NCI-H2171 (cell line): ENCODE measurements at regions not wholly inside any gene's neighbourhood (a gene's known extent, or its start where the extent isn't known, plus 50 kb on each side); places are given as distances from the start of the nearest gene placed in this dataset.
"Not testable (repeated sequence)": the region's sequence is repeated elsewhere in the genome, so short reads cannot be mapped to it uniquely, and the experiment has no call there.

Experiments
- DNase-seq: peaks from one replicate; lab custom pipeline; 2025; lab: John Stamatoyannopoulos, UW

DNA sequence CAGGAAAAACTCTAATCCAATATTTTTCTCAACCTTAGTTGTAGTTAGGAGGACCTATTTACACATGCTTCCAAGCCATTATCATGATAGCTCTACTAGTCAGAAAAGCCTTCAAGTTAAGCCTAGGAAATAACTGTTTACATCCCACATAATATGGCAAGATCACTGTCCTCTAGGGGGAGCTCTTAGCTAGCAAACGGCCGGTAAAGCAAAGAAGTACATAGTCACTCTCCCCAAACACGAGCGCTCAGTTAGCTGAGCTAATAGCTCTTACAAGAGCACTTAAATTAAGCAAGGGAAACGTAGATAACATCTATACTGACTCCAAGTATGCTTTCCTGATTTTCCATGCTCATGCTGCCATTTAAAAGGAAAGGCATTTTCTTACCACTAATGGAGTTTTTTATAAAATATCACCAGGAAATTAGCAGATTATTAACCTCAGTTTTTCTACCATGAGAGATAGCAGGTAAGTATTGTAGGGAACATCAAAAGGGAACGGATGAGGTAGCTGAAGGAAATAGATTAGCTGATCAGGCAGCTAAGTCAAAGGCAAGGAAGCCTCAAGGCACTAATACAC lies 100.6 kb upstream of the PABPC3 start:
- DNase-seq = peak; percentile 28

DNA sequence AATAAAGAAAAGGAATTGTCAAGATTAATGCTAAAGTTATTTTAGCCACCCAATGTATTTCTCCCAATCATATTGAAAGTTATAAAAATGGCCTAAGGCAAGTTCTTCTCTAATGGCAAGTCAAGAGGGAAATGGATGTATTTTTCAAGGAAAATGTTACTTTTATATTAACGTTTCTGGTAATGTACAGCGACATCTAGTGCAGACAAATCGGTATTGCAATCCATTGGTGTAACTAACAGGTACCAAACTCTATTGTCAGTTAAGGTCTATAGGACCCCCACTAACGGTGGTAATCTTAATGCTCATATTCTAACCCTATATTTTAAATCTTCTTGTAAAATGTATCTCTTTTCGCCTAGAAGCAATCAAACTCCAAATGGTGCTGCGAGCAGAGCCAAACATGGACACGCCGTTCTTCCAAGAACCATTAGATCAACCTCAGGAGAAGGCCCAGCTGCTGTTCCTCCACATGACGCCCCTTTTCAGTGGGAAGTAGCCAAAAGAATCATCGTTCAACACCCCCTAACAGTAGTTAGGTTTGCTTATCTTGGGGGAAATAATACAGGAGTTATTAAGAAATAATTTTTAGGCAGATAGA lies 98.5 kb upstream of the PABPC3 start:
- no peak for DNase-seq

DNA sequence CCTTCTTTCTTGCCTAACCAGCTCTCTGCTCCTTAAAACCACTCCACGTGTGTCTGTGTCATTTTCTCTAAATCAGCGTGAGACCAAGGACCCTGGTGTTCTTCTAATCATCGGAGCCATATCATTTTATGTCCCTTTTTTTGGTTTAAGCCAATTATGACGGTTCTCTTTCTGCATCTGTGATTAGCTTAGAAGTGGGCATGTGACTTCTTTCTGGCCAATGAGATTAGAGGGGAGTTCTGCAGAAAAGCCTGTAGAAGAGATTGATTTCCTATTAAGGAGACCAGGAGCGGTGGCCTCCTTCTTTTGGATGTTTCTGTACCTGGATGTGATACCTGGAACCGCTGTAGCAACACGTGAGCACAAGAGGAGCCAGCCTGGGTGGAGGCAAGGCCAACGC lies 97.5 kb upstream of the PABPC3 start:
- DNase-seq = no peak

DNA sequence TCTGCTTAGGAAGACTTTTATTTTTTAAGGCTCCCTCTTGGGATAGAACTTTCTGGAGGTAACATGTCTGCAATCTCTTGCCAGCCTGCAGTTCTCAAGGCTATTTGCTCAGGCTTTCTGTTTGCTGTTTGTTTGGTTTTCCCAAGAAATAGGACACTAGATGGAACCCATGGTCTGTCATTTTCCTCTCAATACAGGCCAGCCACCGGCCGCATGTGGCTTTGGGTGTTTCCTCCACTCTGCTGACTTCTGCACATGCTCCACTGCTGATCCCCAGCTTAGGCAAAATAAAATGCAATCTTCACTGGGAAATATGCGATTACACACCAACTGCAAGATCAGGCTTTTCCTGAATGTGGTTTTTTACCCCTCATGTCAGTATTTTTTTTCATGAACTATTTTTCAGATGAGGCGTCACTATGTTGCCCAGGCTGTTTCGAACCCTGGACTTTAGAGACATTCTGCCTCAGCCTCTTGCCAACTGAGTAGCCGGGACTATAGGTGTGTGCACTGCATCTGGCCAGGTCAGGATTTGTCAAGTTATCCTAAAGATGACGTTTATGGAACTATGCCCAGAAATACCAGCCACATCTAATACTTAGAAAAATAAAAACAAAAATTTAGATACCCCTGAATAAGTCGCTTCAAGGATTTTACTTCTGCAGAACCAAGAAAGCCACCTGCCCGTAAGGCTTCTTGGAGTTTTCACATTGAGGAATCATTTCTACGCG lies 94.3 kb upstream of the PABPC3 start:
- DNase-seq = no peak

DNA sequence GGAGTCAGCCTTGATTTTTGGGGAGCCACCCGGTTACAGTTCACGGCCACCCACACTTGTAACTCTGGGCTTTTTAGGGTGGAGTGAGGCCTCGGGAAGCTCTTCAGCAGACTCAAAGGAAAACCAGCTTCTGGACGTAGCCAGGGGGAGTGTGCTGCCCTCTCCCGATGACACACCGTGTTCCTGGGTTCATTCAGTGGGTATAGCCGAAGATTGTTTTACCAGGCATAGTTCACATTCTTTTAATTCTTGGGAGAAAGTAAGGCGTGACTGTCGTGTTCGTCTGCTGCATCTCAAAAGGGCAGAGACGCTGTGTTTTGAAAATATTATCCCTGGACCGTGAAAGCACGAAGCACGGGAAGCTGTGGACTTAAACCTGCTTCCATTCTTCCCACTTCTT lies 93.6 kb upstream of the PABPC3 start:
- not testable (repeated sequence) for DNase-seq

DNA sequence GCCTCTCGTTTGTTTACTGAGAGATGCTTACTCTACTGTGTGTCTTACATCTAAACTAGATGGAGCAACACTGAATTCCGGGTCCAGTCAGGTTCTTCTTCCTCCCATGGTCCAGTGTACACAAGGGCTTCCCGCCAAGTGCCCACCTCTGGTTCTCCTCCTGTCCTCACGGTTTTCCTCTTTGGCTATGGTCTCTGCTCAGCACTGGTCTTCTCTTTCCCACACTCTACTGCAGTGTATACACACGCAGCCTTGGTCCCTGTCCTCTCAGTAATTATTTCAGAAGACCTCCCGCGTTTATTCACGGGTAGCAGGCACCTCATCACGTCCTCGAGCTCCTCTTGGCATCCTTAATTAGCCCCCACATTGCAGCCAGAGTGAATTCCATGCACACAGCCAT lies 91.4 kb upstream of the PABPC3 start:
- not testable (repeated sequence) for DNase-seq

DNA sequence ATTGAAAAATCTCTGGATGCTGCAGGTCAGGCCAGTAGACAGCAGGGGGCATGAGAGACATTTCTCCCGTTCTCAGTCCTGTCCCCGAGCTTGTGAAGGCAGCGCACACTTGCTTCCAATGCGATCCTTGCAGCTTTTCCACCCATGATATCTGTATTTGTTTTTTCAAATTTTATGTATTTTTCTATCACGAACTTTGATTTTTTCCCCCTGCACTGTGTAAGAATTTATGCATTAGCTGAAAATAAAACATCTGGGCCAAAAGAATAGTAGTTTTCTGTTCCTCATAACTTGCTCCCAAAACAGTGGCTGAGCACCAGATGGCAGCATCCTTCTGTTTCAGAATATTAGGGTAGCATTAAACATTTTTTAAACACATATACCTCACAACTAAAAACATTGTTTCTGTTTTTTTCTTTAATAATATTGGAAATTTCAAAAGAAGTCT lies 90.9 kb upstream of the PABPC3 start:
- DNase-seq = not testable (repeated sequence)

DNA sequence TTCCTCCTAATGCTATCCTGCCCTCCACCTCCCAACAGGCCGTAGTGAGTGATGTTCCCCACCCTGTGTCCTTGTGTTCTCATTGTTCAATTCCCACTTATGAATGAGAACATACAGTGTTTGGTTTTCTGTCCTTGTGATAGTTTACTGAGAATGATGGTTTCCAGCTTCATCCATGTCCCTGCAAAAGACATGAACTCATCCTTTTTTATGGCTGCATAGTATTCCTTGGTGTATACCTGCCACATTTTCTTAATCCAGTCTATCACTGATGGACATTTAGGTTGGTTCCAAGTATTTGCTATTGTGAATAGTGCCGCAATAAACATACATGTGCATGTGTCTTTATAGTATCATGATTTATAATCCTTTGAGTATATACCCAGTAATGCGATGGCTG lies 88.5 kb upstream of the PABPC3 start:
- not testable (repeated sequence) for DNase-seq

DNA sequence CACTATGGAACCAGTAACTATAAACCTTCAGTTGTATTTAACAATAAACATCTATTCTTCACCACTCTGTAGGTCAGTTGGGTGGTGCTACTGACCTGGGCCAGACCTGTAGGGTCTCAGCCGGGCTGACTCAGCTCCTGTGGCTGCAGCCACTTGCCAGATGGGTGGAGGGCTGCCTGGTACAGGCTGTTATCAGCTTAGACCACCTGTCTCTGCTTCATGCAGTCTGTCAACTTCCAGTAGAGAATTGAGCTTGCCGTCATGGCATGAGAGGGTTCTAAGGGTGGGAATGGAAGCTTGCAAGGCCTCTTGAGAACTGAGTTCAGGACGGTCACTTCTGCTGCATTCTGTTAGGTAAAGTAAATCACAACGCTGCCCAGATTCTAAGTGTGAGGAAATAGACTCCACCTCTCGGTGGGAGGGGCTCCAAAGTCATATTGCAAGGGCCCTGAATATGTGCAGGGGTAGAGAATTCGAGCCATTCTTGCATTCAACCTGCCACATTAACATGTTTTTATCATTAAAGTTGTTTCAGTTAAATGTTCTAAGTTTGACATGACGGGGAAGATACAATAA lies 81.5 kb upstream of the PABPC3 start:
- DNase-seq = not testable (repeated sequence)

DNA sequence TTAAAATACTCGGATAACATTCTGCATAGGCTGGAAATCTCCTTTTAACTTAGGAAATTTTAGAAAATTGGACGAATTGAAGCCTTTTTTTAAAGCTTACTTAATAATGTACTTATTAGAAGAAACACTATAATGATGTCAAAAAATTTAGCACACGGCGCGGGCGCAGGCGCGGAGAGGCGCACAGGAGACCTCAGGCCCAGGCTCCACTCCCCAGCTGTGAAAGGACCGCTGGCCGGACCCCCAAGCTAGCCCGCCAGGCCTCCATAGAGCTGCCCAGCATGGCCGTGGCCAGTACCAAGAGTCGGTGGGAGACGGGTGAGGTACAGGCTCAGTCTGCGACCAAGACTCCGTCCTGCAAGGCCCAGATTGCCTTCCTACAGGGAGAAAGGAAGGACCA lies 78.8 kb upstream of the PABPC3 start:
- DNase-seq = not testable (repeated sequence)

DNA sequence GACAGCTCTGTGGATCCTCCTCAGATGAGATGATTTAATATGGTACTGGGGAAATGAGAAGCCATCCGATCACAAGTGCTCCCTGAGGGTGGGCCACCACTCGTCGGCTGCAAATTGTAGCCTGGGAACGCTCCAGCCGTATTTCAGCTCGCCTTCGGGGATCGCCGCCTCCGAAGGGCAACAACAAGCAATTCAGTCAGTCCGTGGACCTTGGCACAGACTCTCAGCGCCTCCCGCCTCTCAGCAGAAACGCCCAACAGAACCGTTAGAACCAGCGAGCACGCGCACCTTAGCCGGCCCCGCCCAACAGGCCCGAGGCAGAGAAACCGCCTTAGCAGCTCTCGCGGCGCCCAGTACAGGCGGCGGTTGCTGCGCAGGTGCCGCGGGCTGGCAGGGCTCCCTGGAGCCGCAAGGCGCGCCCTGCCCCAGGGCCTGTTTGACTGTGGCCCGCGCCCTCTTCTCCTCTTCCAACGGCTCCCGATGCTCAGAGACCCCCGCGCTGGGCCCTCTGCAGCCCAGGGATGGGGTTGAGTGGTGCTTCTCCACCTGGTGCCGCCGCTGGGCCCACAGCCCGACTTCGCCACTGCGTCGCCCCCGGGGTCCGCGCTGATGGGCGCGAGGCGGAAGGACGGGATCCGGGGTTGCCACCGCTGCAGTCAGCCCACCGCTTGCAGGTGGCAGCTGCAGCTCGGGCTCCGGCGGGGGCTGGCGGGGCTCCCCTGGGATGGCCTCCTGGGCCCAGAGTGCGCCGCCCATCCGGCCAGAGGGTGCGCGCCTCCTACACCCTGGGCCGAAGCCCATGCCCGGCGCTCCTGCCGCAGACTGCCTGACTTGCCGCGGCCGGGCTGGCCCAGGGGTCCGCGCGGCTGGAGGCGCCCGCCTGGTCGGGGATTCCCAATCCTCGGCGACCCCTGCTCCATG lies 77.9 kb upstream of the PABPC3 start:
- DNase-seq = peak; percentile 32

DNA sequence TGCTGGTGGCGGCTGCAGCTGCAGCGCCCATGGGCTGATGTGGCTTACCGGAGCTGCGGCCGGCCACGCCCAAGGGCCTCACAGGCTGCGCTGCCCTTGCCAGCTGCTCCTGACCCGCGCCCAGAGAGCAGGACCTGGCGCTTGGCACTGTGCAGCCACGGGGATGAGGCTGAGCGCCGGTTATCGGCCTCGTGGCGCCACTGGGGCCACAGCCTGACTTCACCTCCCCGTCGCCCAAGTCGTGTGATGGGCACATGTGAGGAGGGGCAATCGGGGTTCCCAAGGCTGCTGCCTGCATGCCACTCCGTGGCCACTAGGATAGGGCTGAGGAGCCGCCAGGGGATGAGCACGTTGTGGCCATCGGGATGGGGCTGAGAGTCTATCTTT lies 77.2 kb upstream of the PABPC3 start:
- no peak for DNase-seq

DNA sequence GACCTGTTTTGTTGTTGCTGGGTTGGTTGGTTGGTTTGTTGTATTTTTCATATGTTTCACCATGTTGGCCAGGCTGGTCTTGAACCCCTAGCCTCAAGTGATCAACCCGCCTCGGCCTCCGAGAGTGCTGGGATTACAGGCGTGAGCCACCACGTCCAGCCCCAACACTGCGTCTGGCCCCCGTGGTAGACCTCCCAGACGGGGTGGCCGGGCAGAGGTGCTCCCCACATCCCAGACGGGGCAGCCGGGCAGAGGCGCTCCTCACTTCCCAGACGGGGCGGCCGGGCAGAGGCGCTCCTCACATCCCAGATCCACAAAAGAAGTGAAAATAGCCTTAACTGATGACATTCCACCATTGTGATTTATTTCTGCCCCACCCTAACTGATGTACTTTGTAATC lies 76.2 kb upstream of the PABPC3 start:
- not testable (repeated sequence) for DNase-seq

DNA sequence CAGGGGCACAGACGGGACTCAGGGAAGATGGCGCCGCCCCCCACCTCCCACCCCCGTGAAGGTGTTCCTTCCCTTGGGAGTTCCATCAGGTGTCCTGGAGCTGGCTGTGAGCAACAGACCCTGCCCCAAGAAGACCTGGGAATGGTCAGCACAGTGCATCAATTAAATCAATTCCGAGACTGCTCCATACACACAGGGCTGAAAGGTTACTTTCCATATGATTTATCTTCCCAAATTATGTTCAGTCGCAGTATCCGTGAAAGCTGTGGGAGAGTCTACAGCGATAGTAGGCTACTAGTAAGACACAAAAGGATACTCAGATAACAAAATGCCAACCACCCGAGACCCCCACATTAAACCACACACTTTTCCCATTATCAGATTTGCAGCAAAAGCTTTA lies 71.8 kb upstream of the PABPC3 start:
- DNase-seq = no peak

DNA sequence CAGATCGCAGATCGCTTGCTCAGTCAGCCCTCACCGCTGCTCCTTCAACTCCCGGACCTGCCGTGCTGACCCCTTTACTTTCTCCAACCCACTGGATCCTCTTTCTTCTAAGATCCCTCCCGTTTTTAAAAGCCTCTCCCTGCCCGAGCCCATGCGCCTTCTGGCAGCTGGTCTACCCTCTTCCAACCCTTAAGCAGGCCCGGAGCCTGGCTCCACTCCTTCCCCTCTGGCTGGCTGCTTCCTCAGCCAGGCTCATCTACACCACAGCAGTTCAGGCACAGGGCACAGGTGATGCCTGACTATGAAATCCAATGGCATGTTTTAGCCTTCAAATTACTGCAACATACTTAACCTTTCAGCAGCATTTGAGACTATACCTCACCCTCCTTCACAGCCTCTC lies 63.8 kb upstream of the PABPC3 start:
- DNase-seq = no peak

DNA sequence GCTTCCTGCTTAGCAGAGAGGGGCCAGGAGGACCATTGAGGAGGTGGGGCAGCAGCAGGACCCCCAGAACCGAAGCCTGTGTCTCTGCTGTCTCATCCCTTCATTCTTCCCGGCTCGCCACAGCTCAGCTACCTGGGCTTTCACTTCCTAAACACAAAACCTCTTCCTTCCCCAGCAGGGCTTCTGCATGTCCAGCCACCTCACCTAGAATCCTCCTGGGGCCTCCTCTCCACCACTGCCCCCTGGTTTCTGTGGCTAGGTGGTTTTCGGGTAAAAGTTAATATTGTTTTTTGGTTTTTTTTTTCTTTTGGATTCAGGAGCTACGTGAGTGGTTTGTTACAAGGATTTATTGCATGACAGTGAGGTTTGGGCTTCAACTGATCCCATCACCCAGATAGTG lies 61.8 kb upstream of the PABPC3 start:
- DNase-seq = no peak

DNA sequence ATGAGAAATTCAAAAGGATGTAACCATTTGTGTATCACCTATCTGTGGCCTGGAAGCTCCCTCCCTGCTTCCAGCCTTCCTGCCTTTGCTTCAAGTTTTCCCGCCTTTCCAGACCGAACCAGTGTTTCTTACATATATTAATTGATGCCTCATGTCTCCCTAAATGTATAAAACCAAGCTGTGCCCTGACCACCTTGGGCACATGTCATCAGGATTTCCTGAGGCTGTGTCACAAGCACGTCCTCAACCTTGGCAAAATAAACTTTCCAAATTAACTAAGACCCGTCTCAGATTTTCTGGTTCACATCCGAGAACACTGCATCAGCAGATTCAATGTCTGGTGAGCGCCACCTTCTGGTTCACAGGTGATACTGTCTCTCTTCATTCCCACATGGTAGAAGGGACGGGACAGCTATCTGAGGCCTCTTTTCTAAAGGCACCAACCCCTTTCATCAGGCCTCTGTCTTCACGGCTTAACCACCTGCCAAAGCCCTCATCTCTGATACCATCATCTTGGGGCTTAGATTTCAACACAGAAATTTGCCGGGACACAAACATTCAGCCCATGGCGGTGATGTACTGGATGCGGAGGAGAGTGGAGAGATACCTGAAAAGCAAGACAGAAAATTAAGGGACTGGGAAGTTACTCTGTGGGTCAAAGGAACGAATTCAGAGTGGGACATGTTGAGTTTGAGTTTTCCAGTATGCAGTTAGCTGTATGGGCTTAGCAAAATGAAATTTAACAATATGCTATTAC lies 58.7 kb upstream of the PABPC3 start:
- DNase-seq = no peak

DNA sequence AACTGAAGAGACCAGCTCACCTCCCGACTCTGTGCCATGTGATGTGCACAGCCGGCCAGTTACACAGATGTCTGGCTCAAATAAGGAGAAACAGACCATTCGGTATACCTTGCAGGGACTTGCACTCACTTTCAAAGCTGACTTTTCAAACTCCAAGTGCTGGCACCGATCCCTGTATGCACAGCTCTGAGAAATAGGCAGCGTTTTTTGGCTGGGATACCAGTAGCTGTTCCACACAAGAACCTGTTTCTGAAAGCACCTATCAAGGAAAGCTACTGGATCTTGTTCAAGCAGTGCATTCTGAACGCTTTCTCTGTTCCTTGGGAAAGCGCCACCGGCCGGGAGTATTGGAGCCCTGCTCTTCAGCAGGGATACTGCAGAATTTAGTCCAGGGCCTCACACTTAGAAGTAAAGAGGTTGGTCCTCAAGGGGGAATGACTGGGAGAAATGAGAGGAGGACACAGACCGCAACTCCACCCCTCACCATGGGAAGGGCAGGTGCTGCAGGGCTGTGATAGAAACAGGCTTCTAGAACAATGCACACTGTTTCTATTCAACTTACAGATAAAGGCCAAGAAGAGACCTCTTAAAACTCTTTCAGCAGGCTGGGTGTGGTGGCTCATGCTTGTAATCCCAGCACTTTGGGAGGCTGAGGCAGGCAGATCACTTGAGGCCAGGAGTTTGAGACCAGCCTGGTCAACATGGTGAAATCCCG lies 53.6 kb upstream of the PABPC3 start:
- DNase-seq = no peak

DNA sequence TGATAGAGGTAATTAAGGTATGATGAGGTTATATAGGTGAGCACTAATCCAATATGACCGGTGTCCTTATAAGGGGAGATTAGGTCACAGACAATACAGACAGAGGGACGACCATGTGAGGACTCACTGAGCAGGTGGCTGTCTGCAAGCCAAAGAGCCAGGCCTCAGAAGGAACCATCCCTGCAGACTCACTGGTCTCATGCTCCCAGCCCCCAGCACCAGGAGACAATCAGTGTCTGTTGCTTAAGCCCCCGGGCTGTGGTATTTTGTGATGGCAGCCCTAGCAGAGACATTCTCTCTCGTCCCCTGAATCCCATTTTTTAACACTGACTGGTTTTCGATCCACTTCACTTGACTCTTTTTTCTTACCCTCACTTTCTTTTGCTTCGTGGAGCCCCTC lies 51.9 kb upstream of the PABPC3 start:
- DNase-seq = no peak
